OCI-LY1 (cell line): ENCODE measurements at regions not wholly inside any gene's neighbourhood (a gene's known extent, or its start where the extent isn't known, plus 50 kb on each side); places are given as distances from the start of the nearest gene placed in this dataset.

ENCODE experiments used
- EZH2 ChIP-seq: fragments of 200-600 bp; sonication (generic), shearing (Covaris generic); IDR thresholded peaks from 2 replicates; pipeline ENCODE4 v1.8.0; 2017; ENCODE audit warnings: borderline replicate concordance, mixed run types, mild to moderate bottlenecking, antibody characterized with exemption, low read length, moderate library complexity, mixed read lengths
- TF ChIP-seq, protein P1 (sequence below): fragments of 200-600 bp; sonication (generic), shearing (Covaris generic); IDR thresholded peaks from 2 replicates; pipeline ENCODE4 v1.5.1; 2017; ENCODE audit warnings: mild to moderate bottlenecking, antibody characterized with exemption, low read length, moderate library complexity, mixed read lengths

DNA sequence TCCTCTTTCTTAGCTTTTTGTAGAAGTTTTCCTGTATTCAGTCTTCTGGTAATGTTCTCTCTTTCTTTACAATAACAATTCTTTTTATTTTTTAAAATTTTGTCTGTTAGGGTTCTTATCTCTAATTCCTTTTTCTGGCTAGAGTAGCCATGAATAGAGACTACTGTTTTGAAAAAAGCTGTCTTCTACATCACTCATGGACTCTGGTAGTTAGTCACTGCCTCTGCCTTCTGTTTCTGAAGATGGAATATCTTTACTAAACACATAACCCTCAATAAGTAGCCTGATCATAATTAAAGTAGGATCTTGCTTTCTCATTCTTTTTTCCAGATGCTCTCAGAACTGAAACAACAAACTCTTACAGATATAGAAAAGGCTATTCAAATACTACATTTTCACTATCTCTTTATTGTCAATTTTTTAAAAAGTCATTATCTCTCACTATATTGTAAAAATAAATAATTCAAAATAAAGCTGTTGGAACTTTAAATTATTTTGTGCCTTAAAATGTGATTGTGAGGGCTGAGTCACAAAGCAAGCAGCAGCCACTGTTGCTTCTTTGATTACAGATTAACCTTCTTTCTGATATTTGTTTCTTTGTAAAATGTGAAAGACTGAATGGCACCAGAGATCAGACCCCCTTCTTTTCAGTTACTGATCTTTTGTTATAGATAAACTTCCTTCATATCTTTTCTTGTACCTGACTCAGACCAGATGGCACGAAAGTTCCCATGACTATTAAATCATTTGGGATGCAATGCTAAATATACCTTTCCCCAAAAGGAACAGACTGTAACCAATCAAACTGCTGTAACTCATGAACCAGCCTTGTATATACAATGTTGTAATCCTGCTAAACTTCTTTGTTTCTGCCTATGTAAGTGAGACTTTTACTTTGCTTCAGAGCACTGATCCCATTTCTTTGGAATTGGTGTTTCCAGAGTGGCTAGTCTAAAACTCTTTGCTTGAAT, 1159.5 kb downstream of the IGSF11 start:
- TF ChIP-seq, protein P1, sequence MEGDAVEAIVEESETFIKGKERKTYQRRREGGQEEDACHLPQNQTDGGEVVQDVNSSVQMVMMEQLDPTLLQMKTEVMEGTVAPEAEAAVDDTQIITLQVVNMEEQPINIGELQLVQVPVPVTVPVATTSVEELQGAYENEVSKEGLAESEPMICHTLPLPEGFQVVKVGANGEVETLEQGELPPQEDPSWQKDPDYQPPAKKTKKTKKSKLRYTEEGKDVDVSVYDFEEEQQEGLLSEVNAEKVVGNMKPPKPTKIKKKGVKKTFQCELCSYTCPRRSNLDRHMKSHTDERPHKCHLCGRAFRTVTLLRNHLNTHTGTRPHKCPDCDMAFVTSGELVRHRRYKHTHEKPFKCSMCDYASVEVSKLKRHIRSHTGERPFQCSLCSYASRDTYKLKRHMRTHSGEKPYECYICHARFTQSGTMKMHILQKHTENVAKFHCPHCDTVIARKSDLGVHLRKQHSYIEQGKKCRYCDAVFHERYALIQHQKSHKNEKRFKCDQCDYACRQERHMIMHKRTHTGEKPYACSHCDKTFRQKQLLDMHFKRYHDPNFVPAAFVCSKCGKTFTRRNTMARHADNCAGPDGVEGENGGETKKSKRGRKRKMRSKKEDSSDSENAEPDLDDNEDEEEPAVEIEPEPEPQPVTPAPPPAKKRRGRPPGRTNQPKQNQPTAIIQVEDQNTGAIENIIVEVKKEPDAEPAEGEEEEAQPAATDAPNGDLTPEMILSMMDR: no peak
- no peak for TF ChIP-seq EZH2
